HUDEP-2 (cell line): ENCODE measurements at regions not wholly inside any gene's neighbourhood (a gene's known extent, or its start where the extent isn't known, plus 50 kb on each side); places are given as distances from the start of the nearest gene placed in this dataset.

Source experiments
- DNase-seq, 76 experiments: peaks; one replicate each; lab custom pipeline; 2025; ENCODE audit not compliant: unreplicated experiment in 76 of 76; lab: John Stamatoyannopoulos, UW

GRCh38 chr16:59224401-59224800 lies 490.3 kb upstream of the GOT2 start:
- DNase-seq: no peak

- no peak for DNase-seq
Measured at GRCh38 chr16:59220011-59220410, 485.9 kb upstream of the GOT2 start.

GRCh38 chr16:59216291-59216690 lies 482.2 kb upstream of the GOT2 start:
- no peak for DNase-seq

GRCh38 chr16:59214455-59214854 lies 480.3 kb upstream of the GOT2 start:
- no peak for DNase-seq

GRCh38 chr16:59213952-59214351 lies 479.8 kb upstream of the GOT2 start:
- no peak for DNase-seq

GRCh38 chr16:59212492-59213024 lies 478.4 kb upstream of the GOT2 start:
- DNase-seq: no peak

GRCh38 chr16:59210955-59211541 lies 476.9 kb upstream of the GOT2 start:
- DNase-seq: no peak

- DNase-seq: no peak
Measured at GRCh38 chr16:59205403-59205802, 471.3 kb upstream of the GOT2 start.

- no peak for DNase-seq
Measured at GRCh38 chr16:59204589-59204988, 470.5 kb upstream of the GOT2 start.

- no peak for DNase-seq
Measured at GRCh38 chr16:59202233-59202862, 468.2 kb upstream of the GOT2 start.

GRCh38 chr16:59201821-59202220 lies 467.7 kb upstream of the GOT2 start:
- no peak for DNase-seq

- DNase-seq: no peak
Measured at GRCh38 chr16:59201160-59201559, 467.0 kb upstream of the GOT2 start.

GRCh38 chr16:59198487-59198886 lies 464.4 kb upstream of the GOT2 start:
- DNase-seq: peak in 1 of 76 experiments; percentile 2

GRCh38 chr16:59195242-59195641 lies 461.1 kb upstream of the GOT2 start:
- DNase-seq: no peak

GRCh38 chr16:59193637-59194036 lies 459.5 kb upstream of the GOT2 start:
- no peak for DNase-seq

- DNase-seq: peak in 16 of 76 experiments; percentile 0 to 47 (median 15)
Measured at GRCh38 chr16:59192551-59193199, 458.6 kb upstream of the GOT2 start.

- DNase-seq: no peak
Measured at GRCh38 chr16:59190731-59191130, 456.6 kb upstream of the GOT2 start.

- DNase-seq: no peak
Measured at GRCh38 chr16:59188029-59188428, 453.9 kb upstream of the GOT2 start.

GRCh38 chr16:59181821-59182420 lies 447.8 kb upstream of the GOT2 start:
- no peak for DNase-seq

- no peak for DNase-seq
Measured at GRCh38 chr16:59180083-59180476, 446.0 kb upstream of the GOT2 start.

GRCh38 chr16:59179446-59180082 lies 445.4 kb upstream of the GOT2 start:
- DNase-seq: no peak
